ENCODE measurements at regions not wholly inside any gene's neighbourhood (a gene's known extent, or its start where the extent isn't known, plus 50 kb on each side); places are given as distances from the start of the nearest gene placed in this dataset.

- POLR2A ChIA-PET = no interaction called here
- no peaks in the 10 kb centered on the region for H3K9me3 ChIP-seq (replicated peaks; ENCODE audit: control insufficient read depth, insufficient read depth, low read length)
- TF ChIP-seq E2F8 (IDR thresholded peaks at IDR 0.05; ENCODE audit: low read depth, partially characterized antibody) = no peak
- no peak for TF ChIP-seq TARDBP (IDR thresholded peaks at IDR 0.05; ENCODE audit: borderline replicate concordance)
- no peak for TF ChIP-seq E2F4 (IDR thresholded peaks at IDR 0.05; ENCODE audit: low read depth, low read length)
- no peak for TF ChIP-seq NR2C2 (IDR thresholded peaks at IDR 0.05; ENCODE audit: borderline replicate concordance, control insufficient read depth, insufficient read length, low read depth)
- TF ChIP-seq ZNF687 (IDR thresholded peaks at IDR 0.05) = no peak
- no peak for TF ChIP-seq ESRRA (IDR thresholded peaks at IDR 0.05; ENCODE audit: low read length)
- TF ChIP-seq FOS (IDR thresholded peaks at IDR 0.05; ENCODE audit: borderline replicate concordance, extremely low read depth, insufficient read length) = no peak
- no peak for TF ChIP-seq SMAD5 (IDR thresholded peaks at IDR 0.05; ENCODE audit: low read depth)
- TF ChIP-seq USF1 (IDR thresholded peaks at IDR 0.05; ENCODE audit: borderline replicate concordance, extremely low read length, insufficient read depth, low read depth, low read length) = no peak
- TF ChIP-seq KLF5 (IDR thresholded peaks at IDR 0.05; ENCODE audit: partially characterized antibody) = no peak
- no peak for TF ChIP-seq USF2 (IDR thresholded peaks at IDR 0.05; ENCODE audit: borderline replicate concordance, low read depth, low read length)
- no peak for TF ChIP-seq ATF3 (IDR thresholded peaks at IDR 0.05; ENCODE audit: borderline replicate concordance, extremely low read depth, low read depth, low read length)
- no peak for TF ChIP-seq CHD4 (IDR thresholded peaks at IDR 0.05)
- no peak for TF ChIP-seq CEBPB (IDR thresholded peaks at IDR 0.05; ENCODE audit: borderline replicate concordance in 1 of 2, low read depth in 2 of 2, low read length in 2 of 2)
- no peak for TF ChIP-seq POLR2A (IDR thresholded peaks at IDR 0.05; ENCODE audit: low read depth, low read length)
Observed at GRCh38 chr15:60221356-60221755, 176.4 kb downstream of the ANXA2 start.

More at GRCh38 chr15:60221356-60221755, 176.4 kb downstream of the ANXA2 start:
- no peaks in the 10 kb centered on the region for H4K20me1 ChIP-seq (ENCODE audit: control insufficient read depth, insufficient read depth)
- RAD21 ChIA-PET (ENCODE audit: unreplicated experiment) = no interaction called here
- DNase-seq (ENCODE audit: low read depth, low spot score) (no peak), ATAC-seq (no peak), FAIRE-seq (no peak)
- H3K36me3 ChIP-seq (ENCODE audit: control insufficient read depth in 2 of 2, insufficient read depth in 2 of 2, low read length in 1 of 2) = no peaks in the 10 kb centered on the region
- CTCF ChIA-PET = no interaction called here
- H3K9ac ChIP-seq (ENCODE audit: control insufficient read depth, insufficient read depth, low read length) = no peak overlapping the region
- no peak overlapping the region for H3K27ac ChIP-seq (ENCODE audit: control insufficient read depth, insufficient read depth)
- no peaks in the 10 kb centered on the region for H3K79me2 ChIP-seq (ENCODE audit: control insufficient read depth, insufficient read depth, low read length)
- intact Hi-C loops (cut with micrococcal nuclease; ENCODE audit: unreplicated experiment) = no loop called here
- no peaks in the 10 kb centered on the region for H3K4me1 ChIP-seq (ENCODE audit: control insufficient read depth, insufficient read depth, low read length)
- H3K4me3 ChIP-seq = no peak overlapping the region
- no peak overlapping the region for H2AFZ ChIP-seq (ENCODE audit: control insufficient read depth, low read depth, low read length)
- no TSS peak for BruUV-seq (replicated peaks)
- SMC1A ChIA-PET (ENCODE audit: uncharacterized antibody, unreplicated experiment) = interaction anchor here (0.5 kb wide), 1 partner anchor 581 kb away, joined by 4 read pairs; no protein-coding TSS in a partner anchor
- in situ Hi-C loops (cut with MboI) = no loop called here
- H3K27me3 ChIP-seq (replicated peaks in 1 of 2; ENCODE audit: control insufficient read depth in 2 of 2, insufficient read depth in 2 of 2, low read length in 1 of 2) = no peaks in the 10 kb centered on the region; a peak in 2 of 4 replicates
- no peak overlapping the region for H3K4me2 ChIP-seq (ENCODE audit: control insufficient read depth, insufficient read depth)

Measured in GM12878 (cell line).